Smooth muscle cell (in vitro differentiated cells): ENCODE measurements at regions not wholly inside any gene's neighbourhood (a gene's known extent, or its start where the extent isn't known, plus 50 kb on each side); places are given as distances from the start of the nearest gene placed in this dataset.
A peak's percentile ranks its signal among the peaks of the same experiment; 100 is the strongest.

Source experiments
- DNase-seq: peaks from one replicate; lab custom pipeline; 2025; ENCODE audit not compliant: unreplicated experiment; lab: John Stamatoyannopoulos, UW
- H2AFZ ChIP-seq: fragments of 200-600 bp; sonication (generic); 2 replicates; pipeline ENCODE4 v1.6.0; 2016; ENCODE audit warnings: antibody characterized with exemption, low read depth, mild to moderate bottlenecking
- H3F3A ChIP-seq: fragments of 200-600 bp; sonication (generic); 2 replicates; pipeline ENCODE4 v1.6.0; 2017; ENCODE audit warnings: antibody characterized with exemption, low read depth
- H3K27ac ChIP-seq: fragments of 200-600 bp; sonication (generic); 2 replicates; pipeline ENCODE4 v1.5.1; 2016; ENCODE audit warnings: low read depth, mild to moderate bottlenecking
- H3K27me3 ChIP-seq: fragments of 200-600 bp; sonication (generic); 2 replicates; pipeline ENCODE4 v1.6.1; 2016; ENCODE audit warnings: low read depth, mild to moderate bottlenecking
- H3K36me3 ChIP-seq: fragments of 200-600 bp; sonication (generic); 2 replicates; pipeline ENCODE4 v1.5.1; 2016; ENCODE audit warnings: low read depth
- H3K4me1 ChIP-seq: fragments of 200-600 bp; sonication (generic); 2 replicates; pipeline ENCODE4 v1.5.1; 2016; ENCODE audit warnings: low read depth
- H3K4me2 ChIP-seq: fragments of 200-600 bp; sonication (generic); 2 replicates; pipeline ENCODE4 v1.6.0; 2016; ENCODE audit warnings: mild to moderate bottlenecking
- H3K4me3 ChIP-seq: fragments of 200-600 bp; sonication (generic); 2 replicates; pipeline ENCODE4 v1.5.1; 2016; ENCODE audit warnings: mild to moderate bottlenecking
- H3K79me2 ChIP-seq: fragments of 200-600 bp; sonication (generic); 2 replicates; pipeline ENCODE4 v1.6.0; 2016; ENCODE audit warnings: low read depth, mild to moderate bottlenecking
- H3K9ac ChIP-seq: fragments of 200-600 bp; sonication (generic); 2 replicates; pipeline ENCODE4 v1.6.0; 2016; ENCODE audit warnings: low read depth
- H3K9me3 ChIP-seq: fragments of 200-600 bp; sonication (generic); replicated peaks from 2 replicates; pipeline ENCODE4 v1.5.1; 2016; ENCODE audit warnings: low read depth
- H4K20me1 ChIP-seq: fragments of 200-600 bp; sonication (generic); 2 replicates; pipeline ENCODE4 v1.6.0; 2016; ENCODE audit warnings: low read depth
- CTCF ChIP-seq: fragments of 200-600 bp; sonication (generic); IDR thresholded peaks from 2 replicates; pipeline ENCODE4 v1.5.1; 2017; ENCODE audit warnings: borderline replicate concordance, mild to moderate bottlenecking, antibody characterized with exemption; ENCODE audit not compliant: insufficient read depth, poor library complexity, severe bottlenecking
- WGBS: methylation state at CpG from one replicate; pipeline ENCODE4 v1.1.7; 2016; ENCODE audit warnings: low lambda C conversion rate; 5-methylcytosine and 5-hydroxymethylcytosine counted together

GRCh38 chr13:40181203-40181845 lies 485.1 kb downstream of the FOXO1 start:
- 19% methylated on average over 4 of the region's 4 CpGs for WGBS

GRCh38 chr13:40182591-40182990 lies 483.9 kb downstream of the FOXO1 start:
- Histone ChIP-seq H3F3A (peaks cover 4% of the 10 kb centered on the region), H3K9me3 (no peaks in the 10 kb centered on the region), H3K27me3 (no peaks in the 10 kb centered on the region), H4K20me1 (no peaks in the 10 kb centered on the region), H2AFZ (no peak overlapping the region), H3K4me2 (peak overlapping the region; percentile 51), H3K4me3 (no peak overlapping the region), H3K9ac (no peak overlapping the region), H3K4me1 (peaks cover 4% of the 10 kb centered on the region), H3K27ac (peak overlapping the region; percentile 52), H3K36me3 (no peaks in the 10 kb centered on the region), H3K79me2 (no peaks in the 10 kb centered on the region)
- no peak for TF ChIP-seq CTCF
- no peak for DNase-seq
- 14% methylated on average over 2 of the region's 2 CpGs for WGBS

More at GRCh38 chr13:40181203-40181845, 485.1 kb downstream of the FOXO1 start:
- Histone ChIP-seq H3F3A (peaks cover 4% of the 10 kb centered on the region), H3K4me1 (peaks cover 4% of the 10 kb centered on the region), H3K4me3 (no peak overlapping the region), H4K20me1 (no peaks in the 10 kb centered on the region), H3K27ac (peak overlapping the region; percentile 52), H3K36me3 (no peaks in the 10 kb centered on the region), H3K9ac (no peak overlapping the region), H3K27me3 (no peaks in the 10 kb centered on the region), H3K4me2 (peak overlapping the region; percentile 51), H2AFZ (no peak overlapping the region), H3K79me2 (no peaks in the 10 kb centered on the region), H3K9me3 (no peaks in the 10 kb centered on the region)
- DNase-seq, result no peak
- no peak for TF ChIP-seq CTCF

DNA sequence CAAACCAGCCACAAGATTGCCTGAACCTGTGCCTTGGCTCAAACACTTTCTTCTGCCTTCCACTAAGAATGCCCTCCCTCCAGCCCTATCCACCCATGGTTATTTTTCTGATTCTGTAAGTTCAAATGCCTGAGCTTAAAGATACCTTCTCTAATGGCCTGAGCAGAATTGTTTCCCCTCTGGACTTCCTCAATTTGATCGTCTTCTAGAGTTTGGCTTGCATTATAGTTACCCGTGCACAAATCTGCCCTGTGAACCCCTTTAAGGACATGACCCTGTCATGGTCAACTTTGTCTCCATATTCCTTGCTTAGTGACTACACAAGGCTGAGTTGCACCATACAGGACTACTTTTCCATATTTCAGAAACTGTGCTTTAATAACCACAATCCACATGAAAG lies 481.0 kb downstream of the FOXO1 start:
- H3K27ac ChIP-seq, result no peak overlapping the region
- H3K27me3 ChIP-seq, result no peaks in the 10 kb centered on the region
- no peaks in the 10 kb centered on the region for H3K36me3 ChIP-seq
- no peak overlapping the region for H3K9ac ChIP-seq
- H2AFZ ChIP-seq, result no peak overlapping the region
- 92% methylated on average over 2 of the region's 2 CpGs for WGBS
- H3K4me3 ChIP-seq, result no peak overlapping the region
- H3K4me1 ChIP-seq, result peaks cover 24% of the 10 kb centered on the region
- no peaks in the 10 kb centered on the region for H4K20me1 ChIP-seq
- H3K9me3 ChIP-seq, result no peaks in the 10 kb centered on the region
- no peaks in the 10 kb centered on the region for H3K79me2 ChIP-seq
- no peak for TF ChIP-seq CTCF
- peaks cover 16% of the 10 kb centered on the region for H3F3A ChIP-seq
- no peak overlapping the region for H3K4me2 ChIP-seq
- DNase-seq, result no peak

DNA sequence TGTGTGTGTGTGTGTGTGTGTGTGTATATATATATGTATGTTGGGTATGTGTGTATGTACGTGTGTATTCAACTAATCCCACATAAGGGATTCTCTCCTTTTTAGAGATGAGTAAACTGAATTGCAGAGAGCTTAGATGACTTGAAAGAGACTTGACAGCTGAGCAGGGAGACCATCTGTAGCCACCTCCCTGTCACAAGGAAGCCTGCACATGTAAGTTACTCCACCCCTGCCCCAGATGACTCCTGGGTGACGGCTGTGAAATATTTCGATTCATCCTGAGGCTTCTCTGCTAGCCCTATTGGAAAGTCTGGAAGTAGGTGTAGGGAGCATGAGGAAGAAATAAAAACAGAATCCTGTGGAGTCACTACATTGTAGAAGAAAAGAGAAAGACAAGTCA lies 480.4 kb downstream of the FOXO1 start:
- no peaks in the 10 kb centered on the region for H3K9me3 ChIP-seq
- no peaks in the 10 kb centered on the region for H3K36me3 ChIP-seq
- no peak overlapping the region for H3K4me3 ChIP-seq
- H2AFZ ChIP-seq, result no peak overlapping the region
- peaks cover 30% of the 10 kb centered on the region for H3K4me1 ChIP-seq
- WGBS, result 79% methylated on average over 3 of the region's 3 CpGs
- no peak for TF ChIP-seq CTCF
- H3K4me2 ChIP-seq, result no peak overlapping the region
- H3K27ac ChIP-seq, result no peak overlapping the region
- no peaks in the 10 kb centered on the region for H4K20me1 ChIP-seq
- no peak overlapping the region for H3K9ac ChIP-seq
- H3K27me3 ChIP-seq, result no peaks in the 10 kb centered on the region
- H3K79me2 ChIP-seq, result no peaks in the 10 kb centered on the region
- peaks cover 18% of the 10 kb centered on the region for H3F3A ChIP-seq
- DNase-seq, result no peak
